ENCODE measurements at regions not wholly inside any gene's neighbourhood (a gene's known extent, or its start where the extent isn't known, plus 50 kb on each side); places are given as distances from the start of the nearest gene placed in this dataset.

- TF ChIP-seq CTCF (conservative IDR thresholded peaks at IDR 0.05 in 1 of 2, IDR thresholded peaks at IDR 0.05 in 1 of 2; ENCODE audit: extremely low read depth in 1 of 2, insufficient read depth in 1 of 2, low read depth in 1 of 2, low read length in 2 of 2) (no peak), EZH2 (IDR thresholded peaks at IDR 0.05; ENCODE audit: borderline replicate concordance, low read length) (no peak)
Observed at GRCh38 chr6:91590191-91590590, 1003.3 kb upstream of the MAP3K7 start.

All from mammary epithelial cell (primary cell).